CD4-positive, alpha-beta T cell treated with Interleukin-6 for 4 hours (primary cell): ENCODE measurements at regions not wholly inside any gene's neighbourhood (a gene's known extent, or its start where the extent isn't known, plus 50 kb on each side); places are given as distances from the start of the nearest gene placed in this dataset.

Experiments
- DNase-seq: peaks from one replicate; pipeline ENCODE4 v3.0.0-alpha.2; 2020; ENCODE audit warnings: mixed read lengths

DNA sequence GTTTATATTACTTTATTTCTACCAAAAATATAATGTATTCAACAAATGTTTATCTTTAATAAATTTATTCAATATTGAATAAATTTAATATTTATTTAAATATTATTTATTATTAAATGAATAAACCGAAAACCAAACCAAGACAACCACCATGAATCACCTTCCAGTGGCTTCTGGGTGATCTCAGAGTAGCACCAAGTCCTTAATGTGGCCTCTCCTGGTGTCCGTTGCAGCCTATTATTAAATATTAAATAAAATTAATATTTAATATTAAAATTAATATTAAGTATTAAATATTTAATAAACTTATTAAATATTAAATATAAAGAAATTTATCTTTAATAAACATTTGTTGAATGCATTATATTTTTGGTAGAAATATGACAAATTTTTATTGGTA lies 143.3 kb upstream of the PLPP4 start:
- DNase-seq: no peak

DNA sequence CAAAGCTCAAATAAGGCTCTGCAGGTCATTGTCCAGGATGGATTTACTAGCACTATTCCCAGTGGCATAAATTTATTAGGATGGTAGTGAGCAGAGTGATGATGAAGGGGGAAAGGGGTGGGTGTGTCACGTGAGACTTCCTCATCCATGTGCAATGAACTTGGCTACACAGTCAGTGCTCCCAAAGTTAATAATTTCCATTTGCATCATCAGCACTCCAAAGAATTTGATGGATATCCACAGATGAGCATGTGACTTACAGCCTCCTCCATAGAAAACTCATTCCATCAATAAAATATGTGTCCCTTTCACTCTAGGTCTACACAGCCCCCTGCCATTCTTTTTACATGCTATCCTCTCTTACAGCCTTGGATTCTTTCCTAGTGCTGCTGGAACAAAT lies 142.6 kb upstream of the PLPP4 start:
- DNase-seq: no peak

DNA sequence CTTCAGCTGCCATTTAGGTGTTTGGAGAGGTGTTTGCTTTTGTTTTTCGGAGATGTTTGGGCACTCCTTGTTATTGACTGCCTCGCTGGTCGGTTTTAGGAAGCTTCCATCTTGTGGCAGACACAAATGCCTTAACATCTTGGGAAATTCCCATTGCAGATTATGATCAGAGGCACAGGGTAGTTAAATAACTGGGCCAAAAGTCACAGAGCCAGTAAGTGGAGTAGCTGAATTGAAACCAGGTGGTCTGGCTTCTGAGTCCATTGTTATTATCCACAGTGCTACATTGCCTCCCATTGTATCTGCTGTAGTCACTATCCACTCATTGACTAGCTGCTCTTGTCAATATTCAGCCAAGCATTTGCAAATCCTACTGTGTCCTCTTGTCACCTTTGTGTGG lies 138.2 kb upstream of the PLPP4 start:
- no peak for DNase-seq

GRCh38 chr10:120327675-120328074 lies 129.4 kb upstream of the PLPP4 start:
- no peak for DNase-seq

DNA sequence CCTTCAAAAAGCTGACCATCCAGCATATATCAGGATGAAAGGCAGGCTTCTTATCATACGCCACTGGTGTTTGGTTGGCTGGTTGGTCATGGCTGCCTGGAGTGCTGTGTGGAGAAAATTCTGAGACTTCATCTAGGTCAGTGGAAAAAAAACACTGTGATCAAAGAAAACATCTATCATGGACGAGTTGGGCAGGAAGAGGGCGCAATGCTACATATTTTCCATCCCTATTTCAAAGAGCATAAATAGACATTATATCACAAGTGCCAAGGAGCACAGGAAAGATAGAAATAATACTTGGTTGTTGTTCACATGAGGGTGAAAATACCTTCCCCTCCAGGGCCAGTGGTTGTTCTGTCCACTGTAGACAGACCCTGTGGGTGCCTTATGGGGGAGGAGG lies 128.4 kb upstream of the PLPP4 start:
- DNase-seq: no peak

GRCh38 chr10:120335553-120335952 lies 121.5 kb upstream of the PLPP4 start:
- DNase-seq: no peak

- no peak for DNase-seq
These were observed 120.6 kb upstream of the PLPP4 start for GRCh38 chr10:120336306-120336910.

GRCh38 chr10:120336911-120337540 lies 120.0 kb upstream of the PLPP4 start:
- peak; percentile 49 for DNase-seq

- DNase-seq: no peak
These were observed 114.8 kb upstream of the PLPP4 start for GRCh38 chr10:120342115-120342714.

DNA sequence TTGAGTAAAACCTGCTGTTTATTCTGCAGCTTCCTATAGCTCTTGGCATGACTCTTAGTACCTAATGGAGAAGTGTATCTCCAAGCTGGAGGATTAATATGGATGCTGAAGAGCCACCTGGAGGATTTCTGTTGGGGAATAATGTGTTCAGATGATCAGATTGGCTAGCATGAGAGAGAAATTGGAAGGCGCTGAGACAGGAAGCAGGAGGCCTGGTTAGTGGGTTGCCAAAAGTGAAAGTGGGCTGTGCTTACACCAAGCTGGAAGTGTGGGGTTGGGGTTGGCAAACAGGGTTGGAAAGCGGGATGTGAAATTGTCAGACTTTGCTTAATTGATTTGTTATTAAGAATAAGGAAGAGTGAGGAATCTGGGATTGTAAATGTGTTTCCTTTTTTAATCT lies 111.8 kb upstream of the PLPP4 start:
- DNase-seq: no peak

- DNase-seq: no peak
These were observed 109.4 kb upstream of the PLPP4 start for GRCh38 chr10:120347644-120348043.

GRCh38 chr10:120349069-120349468 lies 108.0 kb upstream of the PLPP4 start:
- no peak for DNase-seq

- no peak for DNase-seq
These were observed 101.6 kb upstream of the PLPP4 start for GRCh38 chr10:120355425-120355824.

DNA sequence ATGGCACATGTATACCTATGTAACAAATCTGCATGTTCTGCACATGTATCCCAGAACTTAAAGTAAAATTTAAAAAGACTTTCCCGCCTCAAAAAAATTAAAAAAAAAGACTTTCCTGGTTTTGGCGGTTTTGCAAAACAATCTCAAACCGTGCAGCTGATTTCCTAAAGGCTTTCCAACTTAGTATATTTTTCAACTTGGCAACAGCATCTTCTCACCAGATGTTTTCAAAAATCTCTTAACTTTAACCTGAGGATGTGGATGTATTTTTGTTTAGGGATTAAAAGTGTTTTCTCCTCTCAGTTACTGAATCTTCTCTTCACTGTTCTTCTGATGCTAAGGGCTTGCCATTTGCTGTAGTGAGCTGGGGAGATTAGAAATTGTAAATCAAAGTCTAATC lies 96.5 kb upstream of the PLPP4 start:
- DNase-seq: no peak

- no peak for DNase-seq
These were observed 91.2 kb upstream of the PLPP4 start for GRCh38 chr10:120365872-120366271.

GRCh38 chr10:120367341-120367740 lies 89.7 kb upstream of the PLPP4 start:
- DNase-seq: no peak

DNA sequence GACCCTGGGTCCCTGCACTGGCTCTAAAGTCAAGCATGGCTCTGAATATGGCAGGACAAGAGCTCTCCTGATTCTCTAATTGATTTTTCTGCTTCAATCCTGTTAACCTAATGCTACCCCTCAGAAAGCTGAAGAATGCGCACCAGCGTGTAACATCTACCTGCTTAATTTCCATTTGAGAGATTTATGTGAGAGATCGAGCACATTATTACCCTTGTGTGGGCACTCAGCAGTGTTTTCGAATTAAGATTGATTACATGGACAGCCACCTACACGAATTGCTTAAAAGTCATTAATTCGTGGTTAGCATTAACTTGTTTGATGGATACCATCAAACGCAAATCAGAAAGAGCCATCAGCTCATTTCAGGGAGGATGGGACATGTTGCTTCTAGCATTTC lies 88.7 kb upstream of the PLPP4 start:
- DNase-seq: no peak

- no peak for DNase-seq
These were observed 88.1 kb upstream of the PLPP4 start for GRCh38 chr10:120368927-120369326.

- DNase-seq: no peak
These were observed 87.2 kb upstream of the PLPP4 start for GRCh38 chr10:120369856-120370276.

DNA sequence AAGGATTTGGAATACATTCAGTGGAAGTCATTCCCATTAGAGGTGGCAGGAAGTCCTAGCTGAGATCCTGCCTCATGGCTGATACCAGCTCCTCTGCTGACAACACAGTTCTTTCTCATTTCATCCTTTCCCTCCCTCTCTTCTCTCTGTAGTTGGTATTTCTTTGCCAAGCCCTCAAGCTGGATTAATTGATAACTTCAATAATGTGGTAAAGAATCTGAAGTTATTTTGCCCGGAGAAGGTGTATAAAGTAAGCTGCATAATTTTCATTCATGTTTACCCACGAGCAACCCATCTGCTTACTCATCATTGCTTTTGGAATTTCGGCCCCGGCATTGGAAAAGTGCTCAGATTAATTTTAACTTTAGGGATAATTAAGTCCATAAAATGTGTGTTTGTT lies 85.2 kb upstream of the PLPP4 start:
- no peak for DNase-seq

DNA sequence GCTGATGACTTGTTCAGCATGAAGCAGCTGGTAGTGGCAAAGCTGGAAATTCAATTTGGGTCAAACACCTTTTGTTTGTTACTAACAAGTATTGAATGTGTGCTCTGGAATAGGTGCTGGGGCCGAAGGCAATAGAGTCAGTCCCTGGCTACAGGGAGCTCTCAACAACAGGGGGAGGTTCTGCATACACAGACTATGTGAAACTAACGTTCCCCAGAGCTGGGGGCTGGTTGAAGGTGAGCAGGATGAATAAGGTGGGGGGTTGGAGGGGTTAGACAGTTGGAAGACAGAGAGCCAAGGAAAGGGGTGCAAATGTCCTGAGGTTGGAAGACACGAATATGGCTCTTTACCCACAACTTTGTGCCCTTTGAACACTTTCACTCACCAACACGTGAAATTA lies 84.1 kb upstream of the PLPP4 start:
- no peak for DNase-seq

DNA sequence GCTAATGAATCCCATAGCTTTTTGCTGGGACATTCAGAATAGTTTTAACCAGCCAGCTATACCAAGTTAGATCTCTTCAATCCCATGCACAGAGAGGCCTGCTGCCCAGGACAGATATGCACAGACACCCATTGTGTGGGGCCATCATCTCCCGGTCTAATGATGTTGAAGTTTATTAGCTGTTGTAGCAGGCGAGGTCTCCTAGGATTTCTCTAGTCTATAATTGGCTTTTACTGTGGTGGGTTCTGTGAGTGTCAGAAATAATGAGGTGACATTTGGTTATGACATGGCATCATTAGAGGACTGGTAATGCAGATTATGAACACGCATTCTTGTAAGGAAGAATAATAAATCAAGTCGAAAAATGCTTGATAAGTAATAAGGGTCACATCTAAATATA lies 81.4 kb upstream of the PLPP4 start:
- DNase-seq: no peak

GRCh38 chr10:120381931-120382330 lies 75.1 kb upstream of the PLPP4 start:
- DNase-seq: no peak

DNA sequence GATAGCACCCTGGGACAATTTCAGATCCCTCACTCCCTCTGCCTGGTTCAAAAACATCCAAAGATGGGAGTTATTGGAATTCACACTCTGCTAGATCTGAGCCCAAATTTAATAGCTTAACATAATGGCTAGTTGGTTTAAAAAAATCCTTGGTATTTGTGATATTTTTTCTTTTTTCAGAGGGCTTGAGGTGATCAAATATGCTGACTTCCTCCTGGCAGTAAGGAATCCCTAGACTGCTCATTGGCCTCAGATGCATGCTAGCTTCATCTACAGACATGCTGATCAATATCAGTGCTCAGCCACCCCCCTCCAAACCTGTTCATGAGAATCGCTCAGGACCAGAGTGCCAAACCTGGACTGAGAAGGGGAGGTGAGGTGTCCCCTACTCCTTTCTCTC lies 74.7 kb upstream of the PLPP4 start:
- no peak for DNase-seq

- DNase-seq: no peak
These were observed 71.0 kb upstream of the PLPP4 start for GRCh38 chr10:120385992-120386391.
